HL-60 (cell line): ENCODE measurements at regions not wholly inside any gene's neighbourhood (a gene's known extent, or its start where the extent isn't known, plus 50 kb on each side); places are given as distances from the start of the nearest gene placed in this dataset.

Experiments used
- DNase-seq, 2 experiments: peaks; one replicate each; pipeline ENCODE4 v3.0.0-alpha.2; 2010 to 2020; ENCODE audit warnings: low read depth in 1 of 2, low spot score in 1 of 2
- H3K27ac ChIP-seq: fragments of 250-450 bp; sonication (Bioruptor Pico); replicated peaks from 2 replicates; pipeline ENCODE4 v1.5.1; 2020; ENCODE audit warnings: mild to moderate bottlenecking, moderate library complexity
- H3K27me3 ChIP-seq: fragments of 250-450 bp; sonication (Bioruptor Pico); 2 replicates; pipeline ENCODE4 v1.5.1; 2021; ENCODE audit warnings: mild to moderate bottlenecking, moderate library complexity; ENCODE audit not compliant: insufficient read depth, poor library complexity, severe bottlenecking
- H3K4me3 ChIP-seq: replicated peaks from 2 replicates; pipeline ENCODE4 v1.5.1; 2011; ENCODE audit warnings: mild to moderate bottlenecking, control low read depth, low read length; ENCODE audit not compliant: insufficient read depth
- CTCF ChIP-seq: IDR thresholded peaks from one replicate; pipeline ENCODE4 v1.5.1; 2011; ENCODE audit warnings: low read length, control low read depth, inconsistent platforms; ENCODE audit not compliant: insufficient read depth
- GABPA ChIP-seq: IDR thresholded peaks from 2 replicates; pipeline ENCODE4 v1.6.1; 2012; ENCODE audit warnings: low read depth
- POLR2AphosphoS5 ChIP-seq: IDR thresholded peaks from 2 replicates; pipeline ENCODE4 v1.6.1; 2012; ENCODE audit warnings: low read depth
- SPI1 ChIP-seq: IDR thresholded peaks from 2 replicates; pipeline ENCODE4 v1.6.1; 2012; ENCODE audit warnings: low read depth, mild to moderate bottlenecking, borderline replicate concordance
- TF ChIP-seq, protein P1 (sequence below): IDR thresholded peaks from 2 replicates; pipeline ENCODE4 v1.6.1; 2012; ENCODE audit warnings: low read depth; ENCODE audit not compliant: insufficient replicate concordance

DNA sequence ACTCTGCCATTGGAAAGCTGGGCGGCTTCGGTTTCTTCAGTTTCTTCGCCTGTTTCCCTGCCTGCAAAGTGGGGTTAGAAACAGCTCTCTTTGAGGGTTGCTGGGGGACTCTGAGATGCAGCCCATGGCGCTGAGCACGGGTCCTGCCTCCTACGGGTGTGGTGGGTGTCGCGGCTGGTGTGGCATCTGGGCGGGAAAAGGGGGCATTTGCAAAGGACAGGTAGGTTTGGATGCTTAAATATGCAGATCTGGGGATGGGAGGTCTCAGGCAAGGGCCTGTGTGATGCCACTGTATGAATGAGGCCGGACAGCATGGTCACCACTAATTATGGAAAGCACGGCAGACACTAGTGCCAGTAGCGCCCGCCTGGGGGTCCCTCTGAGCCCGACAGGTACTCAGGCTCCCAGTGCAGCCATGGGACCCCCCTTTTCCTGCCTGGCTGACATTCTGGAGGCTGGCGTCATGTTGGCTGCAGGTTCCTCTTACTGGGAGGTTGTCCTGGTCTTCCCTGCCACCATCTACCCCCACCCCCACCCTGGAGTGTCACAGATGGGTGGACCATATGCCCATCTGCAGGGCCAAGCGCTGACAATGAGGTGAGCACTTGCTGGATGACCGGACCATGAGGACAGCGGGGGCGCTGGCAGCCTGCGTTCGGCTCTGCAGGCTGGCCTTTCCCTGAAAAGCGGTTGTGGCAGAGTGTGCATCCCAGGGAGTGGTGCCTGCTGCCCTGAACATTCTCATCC lies 237.7 kb downstream of the SEC14L1 start:
- H3K4me3 ChIP-seq: no peak overlapping the region

DNA sequence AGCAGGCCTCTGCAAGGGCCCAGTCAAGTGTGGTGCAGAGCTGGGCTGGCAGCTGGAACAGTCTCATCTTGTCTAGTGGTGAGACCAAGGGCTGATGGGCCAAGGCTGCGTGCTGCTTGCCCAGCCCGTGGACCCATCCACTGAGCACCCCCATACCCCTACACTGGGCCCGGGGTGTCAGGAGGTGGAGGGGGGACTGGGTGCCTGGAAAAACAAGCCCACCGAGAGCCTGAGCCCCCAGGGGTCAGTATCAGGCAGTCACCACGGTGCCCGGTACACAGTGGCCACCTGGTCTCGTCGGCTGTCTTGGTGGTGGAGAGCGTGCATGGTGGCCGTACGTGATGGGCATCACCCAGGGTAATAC lies 238.3 kb downstream of the SEC14L1 start:
- DNase-seq: no peak
- no peak overlapping the region for H3K27ac ChIP-seq
- no peaks in the 10 kb centered on the region for H3K27me3 ChIP-seq
- H3K4me3 ChIP-seq: no peak overlapping the region
- TF ChIP-seq POLR2AphosphoS5 (no peak), GABPA (no peak), SPI1 (no peak), CTCF (no peak)
- TF ChIP-seq, protein P1, sequence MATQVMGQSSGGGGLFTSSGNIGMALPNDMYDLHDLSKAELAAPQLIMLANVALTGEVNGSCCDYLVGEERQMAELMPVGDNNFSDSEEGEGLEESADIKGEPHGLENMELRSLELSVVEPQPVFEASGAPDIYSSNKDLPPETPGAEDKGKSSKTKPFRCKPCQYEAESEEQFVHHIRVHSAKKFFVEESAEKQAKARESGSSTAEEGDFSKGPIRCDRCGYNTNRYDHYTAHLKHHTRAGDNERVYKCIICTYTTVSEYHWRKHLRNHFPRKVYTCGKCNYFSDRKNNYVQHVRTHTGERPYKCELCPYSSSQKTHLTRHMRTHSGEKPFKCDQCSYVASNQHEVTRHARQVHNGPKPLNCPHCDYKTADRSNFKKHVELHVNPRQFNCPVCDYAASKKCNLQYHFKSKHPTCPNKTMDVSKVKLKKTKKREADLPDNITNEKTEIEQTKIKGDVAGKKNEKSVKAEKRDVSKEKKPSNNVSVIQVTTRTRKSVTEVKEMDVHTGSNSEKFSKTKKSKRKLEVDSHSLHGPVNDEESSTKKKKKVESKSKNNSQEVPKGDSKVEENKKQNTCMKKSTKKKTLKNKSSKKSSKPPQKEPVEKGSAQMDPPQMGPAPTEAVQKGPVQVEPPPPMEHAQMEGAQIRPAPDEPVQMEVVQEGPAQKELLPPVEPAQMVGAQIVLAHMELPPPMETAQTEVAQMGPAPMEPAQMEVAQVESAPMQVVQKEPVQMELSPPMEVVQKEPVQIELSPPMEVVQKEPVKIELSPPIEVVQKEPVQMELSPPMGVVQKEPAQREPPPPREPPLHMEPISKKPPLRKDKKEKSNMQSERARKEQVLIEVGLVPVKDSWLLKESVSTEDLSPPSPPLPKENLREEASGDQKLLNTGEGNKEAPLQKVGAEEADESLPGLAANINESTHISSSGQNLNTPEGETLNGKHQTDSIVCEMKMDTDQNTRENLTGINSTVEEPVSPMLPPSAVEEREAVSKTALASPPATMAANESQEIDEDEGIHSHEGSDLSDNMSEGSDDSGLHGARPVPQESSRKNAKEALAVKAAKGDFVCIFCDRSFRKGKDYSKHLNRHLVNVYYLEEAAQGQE: no peak

More for the DNA sequence above, 237.7 kb downstream of the SEC14L1 start:
- Histone ChIP-seq H3K27me3 (no peaks in the 10 kb centered on the region), H3K27ac (no peak overlapping the region)
- TF ChIP-seq GABPA: no peak
- TF ChIP-seq POLR2AphosphoS5: no peak
- TF ChIP-seq, protein P1: no peak
- TF ChIP-seq SPI1: no peak
- TF ChIP-seq CTCF: no peak
- DNase-seq: no peak

DNA sequence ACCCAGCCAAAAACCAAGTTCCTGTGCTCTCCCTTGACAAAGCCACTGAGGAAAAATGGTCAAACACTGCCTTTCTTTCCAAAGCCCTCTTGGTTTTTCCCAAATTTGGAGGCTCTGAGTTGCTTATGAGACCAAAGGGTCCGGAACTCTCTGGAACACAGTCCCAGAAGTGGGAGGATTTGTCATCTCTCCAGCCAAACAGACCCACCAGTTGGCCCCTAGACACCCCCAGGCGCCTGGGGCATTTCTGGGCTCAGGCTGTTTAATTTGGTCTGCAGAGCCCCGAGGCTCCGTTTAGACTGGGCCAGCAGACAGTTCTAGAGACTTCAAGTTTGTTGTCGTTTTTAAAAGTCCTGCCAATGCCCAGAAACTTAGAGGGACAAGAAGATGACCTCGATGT lies 239.1 kb downstream of the SEC14L1 start:
- Histone ChIP-seq H3K27me3 (no peaks in the 10 kb centered on the region), H3K27ac (no peak overlapping the region), H3K4me3 (no peak overlapping the region)
- TF ChIP-seq GABPA (no peak), CTCF (no peak), SPI1 (no peak), POLR2AphosphoS5 (no peak)
- TF ChIP-seq, protein P1: no peak
- no peak for DNase-seq
